NB4 (cell line): ENCODE measurements at regions not wholly inside any gene's neighbourhood (a gene's known extent, or its start where the extent isn't known, plus 50 kb on each side); places are given as distances from the start of the nearest gene placed in this dataset.

ENCODE experiments used
- CTCF ChIP-seq: IDR thresholded peaks from one replicate; pipeline ENCODE4 v1.5.1; 2012; ENCODE audit warnings: low read depth, low read length
- POLR2A ChIP-seq: IDR thresholded peaks from 2 replicates; pipeline ENCODE4 v1.6.1; 2011; ENCODE audit warnings: mild to moderate bottlenecking; ENCODE audit not compliant: insufficient read length; ENCODE audit errors: extremely low read depth
- TF ChIP-seq, protein P1 (sequence below): IDR thresholded peaks from 2 replicates; pipeline ENCODE4 v1.6.1; 2011; ENCODE audit warnings: low read depth, low read length

DNA sequence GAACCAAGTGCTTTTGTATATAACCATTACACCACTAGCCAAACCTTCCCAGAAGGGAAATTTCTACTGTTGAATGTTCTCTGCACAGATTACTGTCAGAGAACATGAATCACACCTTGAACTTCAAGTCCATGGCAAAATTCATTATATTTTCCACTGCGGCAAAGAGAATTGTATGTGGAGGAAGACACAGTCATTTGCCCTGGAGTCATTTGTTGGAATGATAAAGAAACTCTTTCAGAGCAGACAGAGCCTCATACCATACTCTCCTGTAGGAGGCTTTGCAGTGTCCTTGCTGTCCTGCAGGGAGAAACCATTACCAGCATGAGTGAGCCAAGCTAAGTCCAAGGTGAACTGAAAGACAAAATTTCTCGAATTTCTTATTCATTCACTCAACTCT is 369.0 kb downstream of the ARHGEF28 start:
- TF ChIP-seq CTCF (no peak), POLR2A (no peak)
- TF ChIP-seq, protein P1, sequence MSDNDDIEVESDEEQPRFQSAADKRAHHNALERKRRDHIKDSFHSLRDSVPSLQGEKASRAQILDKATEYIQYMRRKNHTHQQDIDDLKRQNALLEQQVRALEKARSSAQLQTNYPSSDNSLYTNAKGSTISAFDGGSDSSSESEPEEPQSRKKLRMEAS = no peak
